Upper lobe of left lung (tissue), 6 donors: ENCODE measurements at regions not wholly inside any gene's neighbourhood (a gene's known extent, or its start where the extent isn't known, plus 50 kb on each side); places are given as distances from the start of the nearest gene placed in this dataset.

Experiments used
- ATAC-seq, 2 donors: fragments of 200-7000 bp; cut with Tn5 transposase; one replicate each; pipeline ENCODE4 v1.9.1; 2022; ENCODE audit warnings: mild to moderate bottlenecking in 2 of 2, moderate library complexity in 2 of 2; ENCODE audit not compliant: low FRiP score in 2 of 2
- DNase-seq, 2 donors: peaks; one replicate each; pipeline ENCODE4 v3.0.0-alpha.2; 2019 to 2020
- H3K27ac ChIP-seq, 4 donors: fragments of 200-600 bp; sonication (generic); one replicate each; pipeline ENCODE4 v1.5.1; 2016 to 2019
- H3K27me3 ChIP-seq, 4 donors: fragments of 200-600 bp; sonication (generic); one replicate each; pipeline ENCODE4 v1.5.1; 2017 to 2019
- H3K36me3 ChIP-seq, 4 donors: fragments of 200-600 bp; sonication (generic); one replicate each; pipeline ENCODE4 v1.5.1; 2016 to 2019
- H3K4me1 ChIP-seq, 4 donors: fragments of 200-600 bp; sonication (generic); one replicate each; pipeline ENCODE4 v1.5.1; 2018 to 2019
- H3K4me3 ChIP-seq, 4 donors: fragments of 200-600 bp; sonication (generic); one replicate each; pipeline ENCODE4 v1.5.1; 2017 to 2019; ENCODE audit warnings: mild to moderate bottlenecking in 2 of 4, moderate library complexity in 1 of 4
- H3K9me3 ChIP-seq, 4 donors: fragments of 200-600 bp; sonication (generic); one replicate each; pipeline ENCODE4 v1.5.1; 2018 to 2019
- EP300 ChIP-seq, 4 donors: sonication (generic); formaldehyde crosslinking; IDR thresholded peaks; one replicate each; pipeline ENCODE4 v1.5.1; 2017; ENCODE audit warnings: antibody characterized with exemption in 4 of 4, control low read depth in 2 of 4
- POLR2A ChIP-seq, 4 donors: fragments of 450-650 bp; IDR thresholded peaks; one replicate each; pipeline ENCODE4 v1.5.1; 2016 to 2017; ENCODE audit warnings: antibody characterized with exemption in 4 of 4, mild to moderate bottlenecking in 2 of 4
- POLR2AphosphoS5 ChIP-seq, 2 donors: sonication (generic); formaldehyde crosslinking; IDR thresholded peaks; one replicate each; pipeline ENCODE4 v1.5.1; 2017; ENCODE audit warnings: antibody characterized with exemption in 2 of 2
- WGBS, 2 donors: methylation state at CpG; one replicate each; pipeline ENCODE4 v1.1.5; 2017 to 2018; 5-methylcytosine and 5-hydroxymethylcytosine counted together
- TF ChIP-seq, protein P1 (sequence below), 6 experiments: fragments of 450-650 bp in 4 of 6; fragments of 200-600 bp in 2 of 6; sonication (generic) in 2 of 6; IDR thresholded peaks; one replicate each; pipeline ENCODE4 v1.5.1; 2016 to 2019; ENCODE audit warnings: antibody characterized with exemption in 6 of 6
- donor health status: DM: no; HTN: no; CAD: no; lungs with moderate emphysema.
- donor health status: DM: no; HTN: yes; CAD: no; lungs with severe emphysema.

DNA sequence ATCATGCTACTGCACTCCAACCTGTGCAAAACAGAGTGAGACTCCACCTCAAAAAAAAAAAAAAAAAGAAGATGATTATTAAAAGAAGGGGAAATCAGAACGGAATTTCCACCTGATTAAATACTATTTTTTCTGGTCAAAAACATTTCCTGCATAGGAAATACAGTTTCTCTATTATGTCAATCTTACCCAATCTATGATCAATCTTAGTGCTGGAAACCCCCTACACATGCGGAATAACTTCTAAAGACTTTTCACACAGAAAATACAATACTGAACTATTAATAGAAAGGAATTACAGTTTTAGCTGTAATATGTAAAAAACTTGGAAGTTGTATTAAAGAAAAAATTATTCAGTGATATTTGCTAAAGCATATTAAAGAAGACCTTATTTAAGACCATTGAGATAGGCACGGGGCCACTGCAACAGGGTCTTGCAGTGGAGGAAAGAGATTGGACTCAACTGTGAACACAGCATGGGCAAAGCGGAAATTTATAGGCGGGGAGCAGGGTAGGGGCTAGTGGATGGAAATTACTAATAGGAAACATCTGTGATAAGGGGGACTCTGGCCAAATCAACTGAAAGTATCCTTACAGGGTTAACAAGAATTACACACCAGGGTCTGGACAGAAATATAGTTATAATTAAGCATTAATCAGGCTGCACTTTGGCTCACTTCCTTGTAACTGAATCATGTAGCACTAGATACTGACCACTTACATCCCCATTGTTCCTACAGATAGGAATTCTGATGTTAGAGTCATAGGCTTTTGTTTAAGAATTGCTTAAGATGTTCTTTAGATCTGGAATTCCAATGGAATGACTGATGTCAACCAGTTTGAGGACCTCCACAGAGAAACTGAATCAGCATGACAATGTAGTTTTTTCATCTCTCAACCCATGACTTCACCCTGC, 411.5 kb upstream of the DDI1 start:
- 71 to 76% methylated on average over 5 of the region's 5 CpGs for WGBS, 2 donors
- no peak for ATAC-seq
- no peak overlapping the region for H3K27ac ChIP-seq

DNA sequence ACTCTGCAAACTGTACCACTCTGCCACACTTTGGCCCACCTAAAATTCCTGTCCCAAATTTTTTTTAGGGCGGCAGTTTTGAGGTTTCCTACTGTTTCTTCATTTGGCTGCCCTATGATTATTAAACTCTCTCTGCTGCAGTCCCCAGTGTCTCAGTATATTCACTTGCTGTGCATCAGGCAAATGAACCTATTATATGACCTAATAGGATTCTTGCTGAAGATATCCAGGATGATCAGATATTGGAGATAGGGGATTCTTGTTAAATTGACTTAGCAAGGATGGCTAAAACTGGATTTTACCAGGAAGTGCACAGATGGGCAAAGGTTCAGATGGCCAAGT, 410.8 kb upstream of the DDI1 start:
- Histone ChIP-seq H3K4me3 (no peak overlapping the region), H3K27ac (no peak overlapping the region), H3K9me3 (no peaks in the 10 kb centered on the region), H3K36me3 (no peaks in the 10 kb centered on the region), H3K4me1 (no peaks in the 10 kb centered on the region), H3K27me3 (no peaks in the 10 kb centered on the region)
- TF ChIP-seq EP300 (IDR thresholded peaks at IDR 0.05) (no peak), POLR2AphosphoS5 (IDR thresholded peaks at IDR 0.05) (no peak), POLR2A (IDR thresholded peaks at IDR 0.05) (no peak)
- TF ChIP-seq, protein P1, sequence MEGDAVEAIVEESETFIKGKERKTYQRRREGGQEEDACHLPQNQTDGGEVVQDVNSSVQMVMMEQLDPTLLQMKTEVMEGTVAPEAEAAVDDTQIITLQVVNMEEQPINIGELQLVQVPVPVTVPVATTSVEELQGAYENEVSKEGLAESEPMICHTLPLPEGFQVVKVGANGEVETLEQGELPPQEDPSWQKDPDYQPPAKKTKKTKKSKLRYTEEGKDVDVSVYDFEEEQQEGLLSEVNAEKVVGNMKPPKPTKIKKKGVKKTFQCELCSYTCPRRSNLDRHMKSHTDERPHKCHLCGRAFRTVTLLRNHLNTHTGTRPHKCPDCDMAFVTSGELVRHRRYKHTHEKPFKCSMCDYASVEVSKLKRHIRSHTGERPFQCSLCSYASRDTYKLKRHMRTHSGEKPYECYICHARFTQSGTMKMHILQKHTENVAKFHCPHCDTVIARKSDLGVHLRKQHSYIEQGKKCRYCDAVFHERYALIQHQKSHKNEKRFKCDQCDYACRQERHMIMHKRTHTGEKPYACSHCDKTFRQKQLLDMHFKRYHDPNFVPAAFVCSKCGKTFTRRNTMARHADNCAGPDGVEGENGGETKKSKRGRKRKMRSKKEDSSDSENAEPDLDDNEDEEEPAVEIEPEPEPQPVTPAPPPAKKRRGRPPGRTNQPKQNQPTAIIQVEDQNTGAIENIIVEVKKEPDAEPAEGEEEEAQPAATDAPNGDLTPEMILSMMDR (IDR thresholded peaks at IDR 0.05) = no peak
- 0 to 22% methylated on average over 1 of the region's 1 CpG for WGBS, 2 donors
- DNase-seq (no peak), ATAC-seq (no peak)

More for the DNA sequence above, 411.5 kb upstream of the DDI1 start:
- Histone ChIP-seq H3K36me3 (no peaks in the 10 kb centered on the region), H3K27me3 (no peaks in the 10 kb centered on the region), H3K4me3 (no peak overlapping the region), H3K9me3 (no peaks in the 10 kb centered on the region), H3K4me1 (no peaks in the 10 kb centered on the region)
- no peak for DNase-seq
- TF ChIP-seq POLR2A (IDR thresholded peaks at IDR 0.05) = no peak

DNA sequence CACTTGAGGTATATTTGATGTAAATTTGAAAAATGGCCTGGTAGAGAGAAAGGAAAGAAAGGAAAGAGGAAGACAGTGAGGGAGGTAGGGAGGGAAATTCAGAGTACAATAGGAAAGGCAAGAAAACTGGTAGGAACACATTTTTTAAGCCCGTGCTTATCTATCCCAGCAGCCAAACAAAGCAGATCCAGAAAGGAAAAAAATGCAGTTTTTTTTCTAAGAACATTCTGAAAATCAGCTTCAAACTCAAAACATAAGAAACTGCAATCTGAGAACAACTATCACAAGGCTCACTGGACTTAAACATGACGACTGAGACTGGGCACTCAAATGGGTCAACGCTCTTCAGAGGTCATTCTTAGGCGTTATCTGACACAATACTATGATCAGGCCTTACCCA, 408.3 kb upstream of the DDI1 start:
- Histone ChIP-seq H3K4me1 (no peaks in the 10 kb centered on the region), H3K4me3 (no peak overlapping the region), H3K9me3 (no peaks in the 10 kb centered on the region), H3K27me3 (no peaks in the 10 kb centered on the region), H3K36me3 (no peaks in the 10 kb centered on the region), H3K27ac (no peak overlapping the region)
- WGBS, 2 donors = 64 to 67% methylated on average over 4 of the region's 4 CpGs
- ATAC-seq (no peak), DNase-seq (no peak)
- TF ChIP-seq, protein P1 (IDR thresholded peaks at IDR 0.05) = no peak
- TF ChIP-seq POLR2A (IDR thresholded peaks at IDR 0.05) (no peak), POLR2AphosphoS5 (IDR thresholded peaks at IDR 0.05) (no peak), EP300 (IDR thresholded peaks at IDR 0.05) (no peak)

DNA sequence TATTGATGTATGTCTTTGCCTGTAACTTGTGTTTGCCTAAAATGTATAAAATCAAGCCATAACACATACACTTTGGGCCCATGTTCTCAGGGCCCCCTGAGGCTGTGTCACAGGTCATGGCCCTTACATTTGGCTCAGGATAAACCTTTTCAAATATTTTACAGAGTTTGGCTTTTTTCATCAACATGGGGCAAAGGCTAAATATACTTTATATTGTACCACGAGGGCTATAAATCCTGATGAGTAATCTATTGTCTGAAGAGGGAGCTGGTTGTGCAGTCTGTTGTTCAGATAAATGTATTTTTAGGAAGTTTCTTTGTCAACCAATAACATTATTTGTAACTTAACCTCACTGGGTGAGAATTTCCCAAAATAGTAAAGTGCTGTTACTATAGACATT, 404.6 kb upstream of the DDI1 start:
- no peaks in the 10 kb centered on the region for H3K27me3 ChIP-seq
- no peaks in the 10 kb centered on the region for H3K9me3 ChIP-seq
- no peak overlapping the region for H3K27ac ChIP-seq
- H3K4me1 ChIP-seq = no peaks in the 10 kb centered on the region
- no peaks in the 10 kb centered on the region for H3K36me3 ChIP-seq
- H3K4me3 ChIP-seq = no peak overlapping the region
- DNase-seq = no peak
- WGBS, 2 donors = 33 to 54% methylated on average over 1 of the region's 1 CpG
- ATAC-seq = no peak
- TF ChIP-seq EP300 (IDR thresholded peaks at IDR 0.05) (no peak), POLR2A (IDR thresholded peaks at IDR 0.05) (no peak), POLR2AphosphoS5 (IDR thresholded peaks at IDR 0.05) (no peak)
- TF ChIP-seq, protein P1 (IDR thresholded peaks at IDR 0.05) = no peak

DNA sequence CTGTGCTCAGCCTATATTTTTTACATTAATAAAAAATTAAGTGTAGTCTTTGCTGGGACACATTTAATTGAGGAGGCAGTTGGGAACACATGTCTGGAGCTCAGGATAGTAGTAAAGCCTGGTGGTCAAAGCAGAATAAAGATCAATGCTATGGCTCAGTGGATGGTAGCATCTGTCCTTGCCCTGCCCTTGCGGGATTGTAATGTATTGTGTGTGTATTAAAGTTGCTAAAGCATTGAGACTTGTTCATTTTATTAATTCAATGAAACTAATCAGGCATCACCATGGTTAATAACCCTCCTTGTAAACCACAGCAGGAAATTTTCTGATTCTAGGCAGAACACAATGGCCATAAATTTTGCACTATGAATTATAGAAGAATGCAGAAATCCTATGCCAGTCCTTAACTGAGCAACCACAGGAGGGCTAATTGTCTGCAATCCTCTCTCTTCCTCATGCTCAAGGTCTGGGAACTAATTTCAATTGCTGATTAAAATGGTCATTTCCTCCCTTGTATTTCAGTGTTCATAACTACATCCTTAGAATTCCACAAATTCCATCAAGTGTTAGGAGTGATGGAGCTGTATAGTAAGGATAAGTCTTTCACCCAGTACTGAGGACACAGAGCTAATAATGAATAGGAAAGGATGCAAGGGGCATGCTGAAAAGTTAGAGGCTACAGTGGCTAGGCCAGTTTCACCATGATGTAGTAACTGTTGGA, 403.2 kb upstream of the DDI1 start:
- H3K4me3 ChIP-seq = no peak overlapping the region
- TF ChIP-seq EP300 (IDR thresholded peaks at IDR 0.05) (no peak), POLR2AphosphoS5 (IDR thresholded peaks at IDR 0.05) (no peak), POLR2A (IDR thresholded peaks at IDR 0.05) (no peak)
- TF ChIP-seq, protein P1 (IDR thresholded peaks at IDR 0.05) = no peak
- no peaks in the 10 kb centered on the region for H3K9me3 ChIP-seq
- DNase-seq = no peak
- H3K27me3 ChIP-seq = no peaks in the 10 kb centered on the region
- no peak overlapping the region for H3K27ac ChIP-seq
- H3K4me1 ChIP-seq = no peaks in the 10 kb centered on the region
- H3K36me3 ChIP-seq = no peaks in the 10 kb centered on the region
- 100% methylated on average over 1 of the region's 1 CpG for WGBS, 2 donors
- ATAC-seq = no peak
